HuH-7 (cell line): ENCODE measurements at regions not wholly inside any gene's neighbourhood (a gene's known extent, or its start where the extent isn't known, plus 50 kb on each side); places are given as distances from the start of the nearest gene placed in this dataset.
"Not testable (repeated sequence)": the region's sequence is repeated elsewhere in the genome, so short reads cannot be mapped to it uniquely, and the experiment has no call there.

Experiments used
- DNase-seq: peaks from one replicate; pipeline ENCODE4 v3.0.0; 2011; ENCODE audit warnings: low spot score

- DNase-seq: no peak
Observed at GRCh38 chr10:27388761-27389399, 115.2 kb upstream of the RAB18 start.

DNA sequence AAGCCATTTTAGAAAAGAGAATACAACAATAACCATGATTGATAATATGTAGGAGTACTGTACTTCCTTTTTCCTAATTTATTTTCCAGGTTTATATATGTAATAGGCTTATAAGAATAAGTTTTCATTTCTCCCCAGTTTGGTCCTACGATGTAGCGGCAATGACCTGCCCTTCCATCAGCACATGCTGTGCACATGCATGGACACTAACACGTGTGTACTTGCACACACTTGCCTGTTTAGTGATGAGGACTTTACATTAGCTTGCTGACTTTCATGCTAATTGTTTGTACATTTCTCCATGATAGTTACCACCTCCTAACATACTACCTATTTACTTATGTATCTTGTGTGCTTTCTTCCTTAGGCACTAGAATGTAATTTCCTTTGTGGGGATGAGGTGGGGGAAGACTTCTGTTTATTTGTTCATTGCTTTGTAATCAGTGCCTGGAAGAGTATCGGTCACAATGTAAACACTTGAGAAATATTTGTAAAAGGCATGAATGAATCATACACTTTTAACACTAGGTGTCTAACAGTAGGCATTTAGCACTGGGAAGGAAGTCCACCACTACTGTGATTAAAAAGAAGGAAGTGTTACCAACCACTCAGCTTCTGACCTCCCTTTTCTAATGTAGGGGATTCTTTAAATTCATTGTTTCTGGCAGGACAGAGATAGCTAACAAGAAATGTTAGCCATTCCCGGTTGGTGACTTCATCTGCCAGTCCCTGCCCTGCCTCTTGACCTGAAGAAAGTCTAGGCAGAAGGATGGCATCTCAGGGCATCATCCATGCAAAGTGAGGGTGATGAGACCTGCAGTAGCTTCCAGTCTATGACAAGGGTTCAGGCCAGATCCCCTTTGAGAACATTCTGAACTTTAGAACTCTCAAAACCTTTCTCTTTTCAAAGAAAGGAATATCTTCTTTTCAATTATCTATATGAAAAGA lies 120.2 kb upstream of the RAB18 start:
- no peak for DNase-seq

DNA sequence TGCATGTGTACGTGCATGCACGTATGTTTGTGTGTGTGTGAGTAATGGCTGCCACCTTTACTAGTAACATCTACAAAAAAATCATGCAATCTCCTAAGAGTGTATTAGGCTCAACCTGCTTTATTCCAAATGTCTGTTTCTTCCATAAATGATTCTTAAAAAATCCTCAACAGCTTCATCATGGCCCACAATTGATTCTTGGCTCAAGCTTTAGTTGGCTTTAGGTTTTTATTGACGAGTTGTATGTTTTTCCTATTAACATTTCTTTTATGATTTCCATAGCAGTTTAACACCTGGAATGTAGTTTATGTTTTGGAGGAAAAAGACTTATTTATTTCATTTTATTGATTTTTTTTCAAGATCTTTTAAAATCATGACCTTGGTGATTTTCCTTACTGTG lies 121.9 kb upstream of the RAB18 start:
- DNase-seq: no peak

GRCh38 chr10:27380929-27381358 lies 123.2 kb upstream of the RAB18 start:
- no peak for DNase-seq

DNA sequence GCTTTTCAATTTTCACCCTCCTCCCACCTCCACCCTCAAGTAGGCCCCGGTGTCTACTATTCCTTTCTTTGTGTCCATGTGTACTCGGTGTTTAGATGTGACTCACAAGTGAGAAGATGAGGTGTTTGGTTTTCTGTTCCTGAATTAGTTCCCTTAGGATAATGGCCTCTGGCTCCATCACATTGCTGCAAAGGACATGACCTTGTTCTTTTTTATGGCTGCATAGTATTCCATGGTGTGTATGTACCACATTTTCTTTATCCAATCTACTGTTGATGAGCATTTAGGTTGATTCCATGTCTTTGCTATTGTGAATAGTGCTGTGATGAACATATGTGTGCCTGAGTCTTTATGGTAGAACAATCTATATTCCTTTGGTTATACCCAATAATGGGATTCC lies 125.1 kb upstream of the RAB18 start:
- not testable (repeated sequence) for DNase-seq

GRCh38 chr10:27373566-27374160 lies 130.4 kb upstream of the RAB18 start:
- DNase-seq: no peak

GRCh38 chr10:27372095-27372494 lies 131.5 kb upstream of the ACBD5 start:
- no peak for DNase-seq

GRCh38 chr10:27371375-27371774 lies 130.8 kb upstream of the ACBD5 start:
- not testable (repeated sequence) for DNase-seq

DNA sequence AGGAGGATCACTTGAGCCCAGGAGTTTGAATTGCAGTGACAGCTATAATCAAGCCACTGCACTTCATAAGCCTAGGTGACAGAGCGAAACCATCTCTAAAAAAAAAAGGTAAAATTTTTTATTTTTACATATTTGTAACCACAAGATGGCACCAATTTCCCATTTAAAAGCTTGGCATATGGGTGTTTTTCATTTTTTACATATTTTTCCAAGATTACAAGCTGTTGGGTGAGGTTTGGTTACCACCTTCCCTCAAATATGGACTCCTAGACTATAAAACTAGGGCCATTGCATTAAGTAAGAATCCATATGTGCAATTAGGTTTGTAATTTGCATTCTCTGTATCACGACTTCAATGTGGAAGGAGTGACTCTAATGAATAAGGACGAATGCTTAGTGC lies 129.3 kb upstream of the ACBD5 start:
- DNase-seq: no peak

DNA sequence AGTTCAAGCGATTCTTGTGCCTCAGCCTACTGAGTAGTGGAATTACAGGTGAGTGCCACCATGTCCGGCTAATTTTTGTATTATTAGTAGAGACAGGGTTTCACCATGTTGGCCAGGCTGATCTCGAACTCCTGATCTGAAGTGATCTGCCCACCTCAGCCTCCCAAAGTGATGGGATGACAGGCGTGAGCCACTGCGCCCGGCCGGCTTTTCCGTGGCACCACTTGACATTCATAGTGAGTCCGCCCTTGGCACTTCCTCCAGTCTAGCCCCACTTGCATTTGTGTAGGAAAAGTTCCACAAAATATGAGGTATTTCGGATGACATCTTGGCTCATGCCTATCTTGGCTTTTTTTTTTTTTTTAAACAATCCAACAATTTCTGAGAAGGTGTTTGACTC lies 128.1 kb upstream of the ACBD5 start:
- DNase-seq: no peak

DNA sequence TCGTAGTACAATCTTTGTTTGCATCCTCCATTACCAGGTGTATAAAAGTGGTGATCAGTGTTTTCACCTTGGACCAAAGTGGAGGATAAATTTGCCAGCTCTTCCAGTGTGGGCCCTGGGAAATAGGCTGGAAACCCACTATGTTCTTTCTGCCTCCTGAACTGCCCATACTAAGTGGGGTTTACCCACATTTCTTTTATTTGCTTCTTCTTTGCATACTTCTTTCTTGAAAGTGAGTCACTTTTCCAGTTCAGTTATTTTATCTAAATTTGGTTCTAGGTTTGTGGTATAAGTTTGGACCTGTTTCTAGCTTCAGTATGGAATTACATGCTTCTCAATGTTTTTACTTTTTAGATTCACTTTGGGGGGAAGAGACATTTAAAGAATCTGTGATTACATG lies 126.2 kb upstream of the ACBD5 start:
- no peak for DNase-seq

- no peak for DNase-seq
Observed at GRCh38 chr10:27364028-27364427, 123.4 kb upstream of the ACBD5 start.

DNA sequence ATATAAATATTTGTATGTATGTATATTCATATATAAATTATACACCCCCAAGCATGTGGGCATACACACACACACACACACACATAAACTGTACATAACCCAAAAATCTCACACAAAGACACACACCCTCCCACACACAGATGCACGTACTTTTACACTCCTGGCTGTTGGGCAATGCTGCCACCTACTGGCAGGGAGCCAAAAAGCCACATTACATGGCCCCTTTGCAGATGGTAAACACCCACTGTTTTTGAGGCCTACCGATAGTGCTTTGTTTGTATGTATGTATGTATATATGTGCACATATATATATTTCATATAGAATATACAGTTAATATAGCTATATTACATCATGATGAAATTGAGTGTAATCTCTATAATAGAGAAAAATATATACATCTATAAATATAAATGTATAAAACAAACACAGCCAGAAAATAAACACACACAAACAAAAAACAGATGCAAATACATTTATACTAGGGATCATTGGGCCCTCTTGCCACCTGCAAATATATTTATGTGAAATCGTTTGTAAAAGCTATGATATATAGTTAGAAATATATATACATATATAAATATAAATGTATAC lies 120.1 kb upstream of the ACBD5 start:
- DNase-seq: peak; percentile 50

- no peak for DNase-seq
Observed at GRCh38 chr10:27359792-27360355, 119.3 kb upstream of the ACBD5 start.

- no peak for DNase-seq
Observed at GRCh38 chr10:27356738-27357137, 116.1 kb upstream of the ACBD5 start.

GRCh38 chr10:27355918-27356573 lies 115.4 kb upstream of the ACBD5 start:
- no peak for DNase-seq

GRCh38 chr10:27354643-27355270 lies 114.2 kb upstream of the ACBD5 start:
- not testable (repeated sequence) for DNase-seq

GRCh38 chr10:27354100-27354499 lies 113.5 kb upstream of the ACBD5 start:
- DNase-seq: not testable (repeated sequence)

DNA sequence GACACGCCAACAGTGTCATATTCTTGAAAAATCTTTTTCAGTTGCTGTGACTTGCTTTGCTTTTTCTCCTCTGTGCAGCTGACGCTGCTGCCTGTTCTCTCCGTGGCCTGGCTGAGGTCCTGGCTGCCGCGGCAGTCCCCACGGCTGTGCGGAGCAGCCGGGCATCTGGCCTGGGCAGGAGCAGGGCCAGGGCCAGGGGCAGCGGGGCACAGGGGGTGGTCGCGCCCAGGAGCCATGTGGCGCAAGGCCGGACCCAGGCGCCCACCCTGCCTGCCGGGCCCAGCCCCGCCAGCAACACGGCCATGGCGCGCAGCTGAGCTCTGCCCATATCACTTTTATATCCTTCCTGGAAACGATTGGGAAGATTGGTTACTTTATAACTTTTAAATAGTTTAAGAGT lies 109.4 kb upstream of the ACBD5 start:
- no peak for DNase-seq

DNA sequence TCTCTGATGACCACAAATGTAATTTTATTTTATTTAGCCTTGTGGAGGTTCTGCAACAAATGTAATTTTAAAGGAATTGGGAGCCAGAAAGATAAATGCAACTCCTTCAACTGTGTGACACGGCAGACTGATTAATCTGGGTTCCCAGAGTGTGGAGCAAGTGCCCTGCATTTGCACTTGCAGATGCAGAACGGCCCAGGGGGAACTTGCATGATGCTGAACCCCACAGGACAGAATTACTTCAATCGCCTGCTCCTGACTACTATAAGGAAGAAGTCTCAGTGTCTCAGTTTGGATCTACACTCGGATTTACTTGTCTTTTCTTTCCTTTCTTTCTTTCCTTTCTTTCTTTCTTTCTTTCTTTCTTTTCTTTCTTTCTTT lies 107.2 kb upstream of the ACBD5 start:
- not testable (repeated sequence) for DNase-seq

- DNase-seq: no peak
Observed at GRCh38 chr10:27345455-27345920, 104.9 kb upstream of the ACBD5 start.
